ENCODE measurements at regions not wholly inside any gene's neighbourhood (a gene's known extent, or its start where the extent isn't known, plus 50 kb on each side); places are given as distances from the start of the nearest gene placed in this dataset.

DNA sequence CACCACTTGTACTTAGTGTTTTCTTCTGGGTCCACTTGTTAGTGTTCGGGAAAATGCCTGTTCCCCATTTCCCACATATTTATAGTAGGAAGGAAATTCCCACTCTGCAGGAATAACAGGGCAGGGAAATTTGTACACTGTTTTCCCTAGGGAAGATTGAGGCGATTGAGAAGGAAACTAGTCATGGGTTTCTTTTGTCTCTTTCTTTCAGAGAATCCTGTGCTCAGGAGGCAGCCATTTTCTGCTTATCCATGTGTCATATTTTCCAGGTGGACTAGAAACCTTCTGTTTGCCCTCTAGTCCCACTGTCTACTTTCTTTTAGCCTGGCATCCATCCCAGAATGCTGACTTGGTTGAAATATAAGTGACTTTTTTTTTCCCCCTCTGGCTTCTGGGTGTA lies 299.1 kb upstream of the ANKRD50 start:
- Histone ChIP-seq H3K27ac (no peak overlapping the region), H3K4me1 (replicated peaks in 1 of 2) (no peaks in the 10 kb centered on the region), H3K4me3 (no peak overlapping the region), H3K27me3 (no peaks in the 10 kb centered on the region), H3K36me3 (replicated peaks in 1 of 2) (no peaks in the 10 kb centered on the region), H3K9me3 (replicated peaks in 1 of 3) (no peaks in the 10 kb centered on the region)
- 56 to 72% (median 62%) methylated on average over 2 of the region's 2 CpGs for WGBS, 4 donors
- no peak for TF ChIP-seq POLR2A (IDR thresholded peaks at IDR 0.05)
- TF ChIP-seq, protein P1, sequence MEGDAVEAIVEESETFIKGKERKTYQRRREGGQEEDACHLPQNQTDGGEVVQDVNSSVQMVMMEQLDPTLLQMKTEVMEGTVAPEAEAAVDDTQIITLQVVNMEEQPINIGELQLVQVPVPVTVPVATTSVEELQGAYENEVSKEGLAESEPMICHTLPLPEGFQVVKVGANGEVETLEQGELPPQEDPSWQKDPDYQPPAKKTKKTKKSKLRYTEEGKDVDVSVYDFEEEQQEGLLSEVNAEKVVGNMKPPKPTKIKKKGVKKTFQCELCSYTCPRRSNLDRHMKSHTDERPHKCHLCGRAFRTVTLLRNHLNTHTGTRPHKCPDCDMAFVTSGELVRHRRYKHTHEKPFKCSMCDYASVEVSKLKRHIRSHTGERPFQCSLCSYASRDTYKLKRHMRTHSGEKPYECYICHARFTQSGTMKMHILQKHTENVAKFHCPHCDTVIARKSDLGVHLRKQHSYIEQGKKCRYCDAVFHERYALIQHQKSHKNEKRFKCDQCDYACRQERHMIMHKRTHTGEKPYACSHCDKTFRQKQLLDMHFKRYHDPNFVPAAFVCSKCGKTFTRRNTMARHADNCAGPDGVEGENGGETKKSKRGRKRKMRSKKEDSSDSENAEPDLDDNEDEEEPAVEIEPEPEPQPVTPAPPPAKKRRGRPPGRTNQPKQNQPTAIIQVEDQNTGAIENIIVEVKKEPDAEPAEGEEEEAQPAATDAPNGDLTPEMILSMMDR (IDR thresholded peaks at IDR 0.05) = no peak
- intact Hi-C loops (cut with DNase I) = no loop called here
- DNase-seq = no peak

DNA sequence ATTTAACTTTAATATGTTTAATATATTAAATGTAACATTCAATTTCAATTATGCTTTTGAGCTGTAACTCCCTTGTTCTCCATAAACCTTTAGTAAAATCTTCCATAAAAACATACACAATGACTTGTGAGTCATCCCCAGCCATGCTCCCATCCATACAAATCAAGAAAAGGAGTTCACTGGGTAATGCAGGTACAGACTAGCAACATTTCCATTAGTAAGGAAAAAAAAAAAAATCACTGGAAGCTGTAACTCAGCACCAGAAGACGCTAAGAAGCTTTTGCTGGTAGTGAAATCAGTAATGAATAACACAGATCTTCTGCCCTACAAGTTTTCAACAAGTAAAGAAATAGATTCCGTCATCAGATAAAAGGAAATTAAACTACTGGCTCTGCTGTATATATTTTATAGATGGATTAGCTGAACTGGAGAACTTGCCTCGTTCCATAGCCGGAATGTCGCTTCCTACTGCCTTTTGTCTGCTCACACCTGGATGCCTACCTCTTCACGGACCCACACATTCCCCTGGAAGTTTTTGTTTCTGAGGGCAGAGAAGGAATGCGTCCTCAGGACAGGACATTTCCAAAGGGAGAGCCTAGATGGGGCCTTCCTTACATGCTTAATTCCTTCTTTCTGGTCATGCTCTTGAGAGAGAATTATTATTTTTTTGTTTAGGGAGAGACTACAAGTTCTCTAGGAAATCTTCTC lies 298.4 kb upstream of the ANKRD50 start:
- WGBS, 4 donors = 78 to 87% (median 85%) methylated on average over 7 of the region's 7 CpGs
- H3K4me1 ChIP-seq (replicated peaks in 1 of 2) = no peaks in the 10 kb centered on the region
- H3K9me3 ChIP-seq (replicated peaks in 1 of 3) = no peaks in the 10 kb centered on the region
- H3K36me3 ChIP-seq (replicated peaks in 1 of 2) = no peaks in the 10 kb centered on the region
- H3K27ac ChIP-seq = no peak overlapping the region
- no peaks in the 10 kb centered on the region for H3K27me3 ChIP-seq
- H3K4me3 ChIP-seq = no peak overlapping the region
- intact Hi-C loops (cut with DNase I) = no loop called here
- DNase-seq = no peak
- TF ChIP-seq, protein P1 (IDR thresholded peaks at IDR 0.05) = no peak
- no peak for TF ChIP-seq POLR2A (IDR thresholded peaks at IDR 0.05)

DNA sequence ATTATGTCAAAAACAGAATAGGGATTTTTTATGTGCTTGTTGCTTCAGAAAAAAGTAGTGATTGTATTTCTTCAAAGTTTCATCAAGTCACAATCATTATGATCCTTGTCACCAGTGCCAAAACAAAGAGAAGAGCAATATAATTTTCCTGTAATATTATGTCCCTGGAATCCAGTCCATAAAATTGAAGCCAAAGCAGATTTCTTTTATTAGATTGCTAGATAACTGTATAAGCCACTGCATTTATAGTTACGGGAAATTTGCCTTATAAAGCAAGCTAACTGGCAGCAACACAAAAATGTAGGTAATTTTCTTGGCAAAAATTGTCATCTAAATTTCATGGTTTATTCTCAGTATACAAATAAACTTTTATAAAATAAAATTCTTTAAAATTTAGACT lies 296.1 kb upstream of the ANKRD50 start:
- TF ChIP-seq, protein P1 (IDR thresholded peaks at IDR 0.05) = no peak
- TF ChIP-seq POLR2A (IDR thresholded peaks at IDR 0.05) = no peak
- H3K36me3 ChIP-seq (replicated peaks in 1 of 2) = no peaks in the 10 kb centered on the region
- H3K27ac ChIP-seq = no peak overlapping the region
- no peaks in the 10 kb centered on the region for H3K9me3 ChIP-seq (replicated peaks in 1 of 3)
- H3K27me3 ChIP-seq = no peaks in the 10 kb centered on the region
- H3K4me3 ChIP-seq = no peak overlapping the region
- intact Hi-C loops (cut with DNase I) = no loop called here
- no peak for DNase-seq
- H3K4me1 ChIP-seq (replicated peaks in 1 of 2) = no peaks in the 10 kb centered on the region
- WGBS, 4 donors = 62 to 76% (median 70%) methylated on average over 1 of the region's 1 CpG

DNA sequence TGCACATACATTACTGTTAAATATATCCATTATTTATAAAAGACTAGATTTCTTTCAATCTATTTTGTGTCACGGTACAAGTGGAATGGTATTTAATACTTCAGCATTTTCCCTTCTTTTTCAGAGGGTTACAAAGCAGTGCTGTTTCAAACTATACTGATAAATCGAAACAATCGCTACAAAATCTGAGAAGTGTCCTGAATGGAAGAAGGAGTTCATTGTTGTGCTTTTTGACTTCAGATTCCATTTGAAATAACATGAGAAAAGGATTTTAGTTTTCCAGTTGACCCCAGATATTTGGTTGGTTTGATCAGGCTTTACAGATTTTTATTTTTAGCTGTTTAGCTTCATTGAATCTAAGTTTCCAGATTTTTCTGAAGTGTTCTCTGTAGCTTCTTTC lies 292.1 kb upstream of the ANKRD50 start:
- no peaks in the 10 kb centered on the region for H3K27me3 ChIP-seq
- H3K27ac ChIP-seq = no peak overlapping the region
- no peaks in the 10 kb centered on the region for H3K9me3 ChIP-seq (replicated peaks in 1 of 3)
- TF ChIP-seq POLR2A (IDR thresholded peaks at IDR 0.05) = no peak
- TF ChIP-seq, protein P1 (IDR thresholded peaks at IDR 0.05) = no peak
- 82 to 93% (median 89%) methylated on average over 3 of the region's 3 CpGs for WGBS, 4 donors
- H3K36me3 ChIP-seq (replicated peaks in 1 of 2) = no peaks in the 10 kb centered on the region
- intact Hi-C loops (cut with DNase I) = no loop called here
- no peaks in the 10 kb centered on the region for H3K4me1 ChIP-seq (replicated peaks in 1 of 2)
- H3K4me3 ChIP-seq = no peak overlapping the region
- DNase-seq = no peak

All from adrenal gland (tissue), 9 donors.